ENCODE measurements at regions not wholly inside any gene's neighbourhood (a gene's known extent, or its start where the extent isn't known, plus 50 kb on each side); places are given as distances from the start of the nearest gene placed in this dataset.

GRCh38 chr2:215878476-215879063, 134.8 kb downstream of the MREG start:
- ATAC-seq = no peak
- H3K36me3 Mint-ChIP-seq = peaks cover 7% of the 10 kb centered on the region
- H3K27ac Mint-ChIP-seq = no peak overlapping the region
- DNase-seq (ENCODE audit: low spot score) = no peak
- ChIA-PET CTCF (no interaction called here), POLR2A (no interaction called here)
- no peak overlapping the region for H3K4me3 Mint-ChIP-seq
- peaks cover 22% of the 10 kb centered on the region for H3K9me3 Mint-ChIP-seq
- H3K27me3 Mint-ChIP-seq (ENCODE audit: low read depth) = no peaks in the 10 kb centered on the region
- H3K4me1 Mint-ChIP-seq = peaks cover 6% of the 10 kb centered on the region; the same call in 1 of the 2 replicates
- TF ChIP-seq MYBL2 (CRISPR knock-in tag; IDR thresholded peaks at IDR 0.05) (no peak), E2F4 (CRISPR knock-in tag; IDR thresholded peaks at IDR 0.05; ENCODE audit: borderline replicate concordance, low read depth) (no peak), ZNF416 (CRISPR knock-in tag; IDR thresholded peaks at IDR 0.05) (no peak), ZBTB43 (CRISPR knock-in tag; IDR thresholded peaks at IDR 0.05) (no peak), CBFB (CRISPR knock-in tag; IDR thresholded peaks at IDR 0.05; ENCODE audit: low read depth) (no peak), HMGA2 (CRISPR knock-in tag; IDR thresholded peaks at IDR 0.05) (no peak), ZNF532 (CRISPR knock-in tag; IDR thresholded peaks at IDR 0.05; ENCODE audit: borderline replicate concordance) (no peak), FOXP1 (CRISPR knock-in tag; IDR thresholded peaks at IDR 0.05; ENCODE audit: borderline replicate concordance) (no peak), STAT6 (CRISPR knock-in tag; conservative IDR thresholded peaks at IDR 0.05; ENCODE audit: low read depth) (no peak), SOX15 (CRISPR knock-in tag; IDR thresholded peaks at IDR 0.05) (no peak), FOXK1 (CRISPR knock-in tag; IDR thresholded peaks at IDR 0.05) (no peak), ATF1 (CRISPR knock-in tag; IDR thresholded peaks at IDR 0.05) (no peak), ETV6 (CRISPR knock-in tag; IDR thresholded peaks at IDR 0.05) (no peak), ZNF423 (CRISPR knock-in tag; IDR thresholded peaks at IDR 0.05) (no peak), USF2 (CRISPR knock-in tag; IDR thresholded peaks at IDR 0.05) (no peak), ZNF281 (CRISPR knock-in tag; IDR thresholded peaks at IDR 0.05) (no peak), TP53 (CRISPR knock-in tag; IDR thresholded peaks at IDR 0.05) (no peak), RORB (CRISPR knock-in tag; IDR thresholded peaks at IDR 0.05) (no peak)
